HG02759 (cell line): ENCODE measurements at regions not wholly inside any gene's neighbourhood (a gene's known extent, or its start where the extent isn't known, plus 50 kb on each side); places are given as distances from the start of the nearest gene placed in this dataset.
"Not testable (repeated sequence)": the region's sequence is repeated elsewhere in the genome, so short reads cannot be mapped to it uniquely, and the experiment has no call there.

Experiments used
- ATAC-seq: cut with Tn5 transposase; IDR thresholded peaks from one replicate; pipeline ENCODE4 v1.9.1; 2021; ENCODE audit warnings: mild to moderate bottlenecking, moderate library complexity; ENCODE audit not compliant: unreplicated experiment

DNA sequence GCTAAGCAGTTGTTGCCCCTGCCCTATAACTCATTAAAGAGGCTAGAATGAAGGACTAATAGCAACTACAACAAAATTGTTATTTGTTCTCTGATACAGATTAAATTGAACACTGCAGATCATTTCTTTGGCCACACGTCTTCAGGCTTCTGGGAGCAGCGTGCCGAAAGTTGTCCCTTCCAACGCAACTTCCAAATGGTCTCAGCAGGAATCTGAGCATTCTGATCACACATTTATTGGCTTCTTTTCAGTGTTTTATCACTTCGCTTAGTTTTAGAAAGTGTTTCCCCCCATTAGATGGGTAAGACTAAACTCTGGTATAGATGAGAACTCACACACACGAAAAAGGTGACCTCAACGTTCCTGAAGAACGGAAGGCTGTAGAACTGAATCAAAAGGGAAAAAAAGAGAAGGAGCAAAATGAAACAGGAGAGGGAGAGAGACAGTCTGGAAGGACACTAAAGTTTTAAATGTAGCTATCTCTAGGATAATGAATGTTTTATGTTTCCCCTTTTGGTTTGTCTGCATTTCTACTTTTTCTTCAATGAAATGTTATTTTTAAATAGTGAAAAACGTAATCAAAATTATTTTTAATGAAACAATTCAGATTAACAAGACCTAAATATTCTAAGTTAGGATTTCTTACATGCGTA is 336.5 kb downstream of the RRAGC start:
- ATAC-seq: no peak

DNA sequence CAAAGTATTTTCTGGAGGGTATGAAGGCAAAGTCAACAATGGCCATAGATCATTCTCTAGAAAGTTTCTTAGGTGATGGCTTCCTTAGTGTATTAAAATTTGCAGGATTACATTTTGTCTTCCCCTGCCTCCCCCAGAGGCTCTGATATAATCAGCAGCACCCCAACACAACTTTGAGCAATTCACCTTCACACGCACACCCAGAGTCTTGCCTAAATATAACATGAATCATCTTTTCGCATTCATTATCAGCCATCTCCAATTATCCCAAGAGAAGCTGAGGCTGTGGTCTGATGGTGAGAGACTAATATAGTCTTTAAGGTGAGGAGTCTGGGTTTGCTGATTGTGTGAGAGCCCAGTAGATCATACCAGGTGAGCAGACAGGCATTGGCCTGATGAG is 343.0 kb downstream of the RRAGC start:
- ATAC-seq: no peak

DNA sequence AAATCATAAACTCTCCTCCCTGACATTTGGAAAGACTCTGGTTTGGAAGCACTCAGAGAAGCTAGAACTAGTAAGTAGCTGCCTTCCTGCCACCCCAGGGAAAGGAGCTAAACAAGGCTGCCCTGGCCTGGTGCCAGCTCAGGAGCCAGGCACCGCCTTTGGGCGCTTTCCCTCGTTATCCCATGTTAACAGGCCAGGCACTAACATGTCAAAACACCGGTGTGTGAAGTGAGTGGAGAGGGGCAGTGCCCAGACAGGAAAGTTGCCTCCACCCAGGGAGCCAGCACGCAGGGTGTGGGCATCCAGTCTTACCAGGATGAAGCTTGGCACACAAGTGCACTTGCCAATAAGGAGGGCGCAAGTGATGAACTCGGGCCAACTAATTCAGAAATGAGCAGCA is 346.8 kb downstream of the RRAGC start:
- ATAC-seq: no peak

DNA sequence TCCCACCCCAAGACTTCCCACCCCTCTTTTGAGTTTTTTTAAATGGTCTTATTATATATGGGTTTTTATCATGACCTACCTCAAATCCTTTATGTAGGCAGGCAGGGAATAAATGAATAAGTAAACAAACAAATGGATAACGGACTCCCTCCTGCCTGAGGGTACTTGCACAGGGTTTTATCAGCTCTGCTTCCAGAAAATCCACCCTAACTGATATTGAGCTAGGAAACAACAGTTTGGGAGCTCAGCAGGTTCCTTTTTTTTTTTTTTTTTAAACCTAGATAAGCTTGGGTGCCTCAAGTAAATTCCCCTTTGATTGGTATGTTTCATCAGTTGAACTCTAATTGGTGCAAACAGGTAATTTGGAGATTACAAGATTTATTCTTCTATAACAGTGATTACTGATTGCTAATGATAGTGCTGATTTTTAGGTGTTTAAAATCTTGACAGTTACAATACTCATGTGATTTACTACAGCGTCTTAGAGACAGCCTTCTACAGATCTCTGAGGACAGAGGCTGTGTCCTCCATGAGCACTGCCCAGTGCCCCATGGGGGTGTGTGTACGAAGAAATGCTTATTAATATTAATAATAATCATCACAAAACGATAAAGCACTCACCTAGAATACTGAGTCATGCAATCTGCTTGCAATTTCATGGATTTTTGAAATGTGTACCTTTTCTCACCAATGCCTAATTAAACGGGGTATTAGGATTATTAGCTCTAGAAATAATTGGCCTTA is 347.4 kb downstream of the RRAGC start:
- ATAC-seq: no peak

DNA sequence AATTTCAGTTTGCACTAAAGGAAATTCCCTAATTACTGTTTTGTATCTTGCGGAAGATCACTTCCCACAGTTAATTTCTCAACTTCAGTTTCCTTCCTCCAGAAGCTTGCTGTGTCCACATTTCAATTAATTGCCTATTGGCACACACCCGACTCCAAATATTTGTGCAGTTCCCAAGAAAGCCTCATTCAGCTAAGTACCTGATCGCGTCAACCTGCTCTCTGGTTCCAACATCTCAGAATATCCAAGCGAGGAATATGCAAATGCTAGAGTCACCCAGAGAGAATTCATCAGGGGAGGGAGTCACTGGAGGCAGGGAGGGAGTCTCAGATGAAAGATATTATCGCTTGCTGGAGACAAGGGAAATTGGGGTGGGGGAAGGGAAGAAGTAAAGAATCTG is 351.3 kb downstream of the RRAGC start:
- no peak for ATAC-seq

DNA sequence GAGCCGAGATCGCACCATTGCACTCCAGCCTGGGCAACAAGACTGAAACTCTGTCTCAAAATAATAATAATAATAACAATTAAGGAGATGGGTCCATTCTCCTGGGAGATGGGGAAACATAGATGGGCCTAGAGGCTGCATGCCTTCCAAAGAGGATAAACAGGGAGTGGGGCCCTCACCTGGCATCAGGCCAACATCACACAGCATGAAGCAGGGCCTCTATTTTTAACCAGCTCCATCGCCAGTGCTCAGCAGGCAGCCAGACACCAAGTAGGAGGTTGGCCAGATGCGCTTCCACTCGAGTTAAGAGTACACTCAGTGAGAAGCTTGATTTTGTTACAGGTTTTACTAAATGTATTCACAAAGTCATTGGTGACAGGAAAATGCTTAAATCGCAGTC is 352.0 kb downstream of the RRAGC start:
- ATAC-seq: no peak

DNA sequence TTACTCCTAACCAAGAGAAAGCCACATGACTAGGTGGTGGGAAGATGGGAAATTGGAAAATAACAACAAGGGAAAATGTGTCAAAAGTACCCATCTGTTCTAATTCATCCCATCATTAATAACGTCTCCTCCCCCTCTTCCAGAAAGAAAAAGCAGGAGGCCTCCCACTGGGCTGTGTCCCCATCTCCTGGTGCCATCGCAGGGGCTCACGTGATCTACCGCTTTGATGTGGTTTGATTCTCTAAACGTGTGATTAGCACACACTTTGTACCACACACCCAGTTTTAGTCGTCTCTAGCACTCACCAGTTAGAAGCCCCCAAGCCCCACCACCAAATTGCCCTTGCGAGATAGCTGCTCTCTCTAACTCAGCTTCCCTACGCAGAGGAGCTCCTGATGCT is 353.6 kb downstream of the RRAGC start:
- no peak for ATAC-seq

DNA sequence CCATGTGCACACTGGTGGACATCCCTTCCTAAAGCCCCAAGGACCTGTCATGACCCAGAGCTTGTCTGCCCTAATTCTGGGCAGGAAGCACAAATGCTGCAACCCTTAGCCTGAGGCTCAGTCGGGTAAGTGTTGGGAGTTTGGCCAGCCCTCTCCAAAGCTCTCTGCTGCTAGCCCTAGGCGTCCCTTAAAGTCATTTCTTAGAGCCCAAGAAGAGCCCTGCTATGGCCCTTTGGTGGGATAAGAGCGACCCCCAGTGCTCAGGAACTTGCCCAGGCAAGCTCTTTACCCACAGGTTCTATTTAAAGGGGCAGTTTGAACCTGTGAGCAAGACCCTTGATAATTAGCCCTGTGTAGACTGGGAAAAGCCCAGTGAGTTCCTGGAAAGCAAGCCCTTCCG is 356.8 kb downstream of the RRAGC start:
- ATAC-seq: no peak

DNA sequence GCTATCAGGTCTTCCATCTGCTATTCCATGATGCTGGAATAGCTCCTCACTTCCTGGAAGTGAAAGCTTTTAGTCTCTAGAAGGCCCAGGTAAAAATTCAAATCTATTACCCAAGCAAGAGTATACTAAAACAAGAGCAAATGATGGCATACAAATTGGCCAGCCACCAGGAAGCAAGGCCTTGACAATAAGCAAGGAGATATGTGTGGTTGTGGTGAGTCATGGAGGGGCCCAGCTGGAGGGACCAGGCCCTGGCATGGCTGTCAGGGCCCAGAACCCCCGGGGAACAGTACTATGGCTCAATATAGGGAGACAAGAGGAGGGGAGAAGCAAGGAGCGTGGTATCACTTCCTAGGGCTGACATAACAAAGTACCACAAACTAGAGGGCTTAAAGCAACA is 358.7 kb downstream of the RRAGC start:
- ATAC-seq: no peak

DNA sequence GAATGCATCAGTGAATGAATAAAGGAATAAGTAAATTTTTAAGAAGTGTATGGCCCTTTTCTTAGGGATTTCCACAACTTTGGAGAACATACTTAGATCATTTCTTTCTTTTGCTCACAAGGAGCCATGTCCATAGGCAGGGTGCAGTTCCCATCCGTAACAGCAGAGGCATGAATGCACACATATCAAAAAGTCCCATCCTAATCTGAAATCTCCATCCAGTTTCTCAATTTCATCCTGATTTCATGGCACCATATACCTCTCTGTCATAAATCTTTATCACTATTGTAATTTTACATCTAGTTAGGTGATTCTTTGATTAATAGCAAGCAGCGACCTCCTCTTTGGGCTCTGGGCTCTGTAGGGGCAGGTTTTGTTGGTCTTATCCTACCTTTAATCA is 359.2 kb downstream of the RRAGC start:
- no peak for ATAC-seq

DNA sequence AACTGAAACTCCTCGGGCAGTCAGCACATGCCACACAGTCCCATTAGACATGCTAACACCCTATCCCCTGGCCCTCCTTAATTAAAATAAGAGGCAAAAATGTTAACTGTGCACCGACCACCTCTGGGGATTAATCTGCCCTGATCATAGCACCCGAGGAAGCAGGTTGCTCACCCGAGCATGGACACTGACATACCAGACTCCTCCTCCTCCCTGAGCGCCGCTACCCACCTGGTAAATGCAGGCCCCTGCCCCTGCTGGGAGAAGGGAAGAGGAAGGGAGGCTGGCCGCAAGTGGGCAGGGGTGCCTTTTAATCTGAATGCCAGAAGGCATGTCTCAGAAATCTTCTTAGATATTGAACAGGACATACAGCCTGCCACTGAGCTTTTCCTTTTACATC is 360.9 kb downstream of the RRAGC start:
- ATAC-seq: no peak

DNA sequence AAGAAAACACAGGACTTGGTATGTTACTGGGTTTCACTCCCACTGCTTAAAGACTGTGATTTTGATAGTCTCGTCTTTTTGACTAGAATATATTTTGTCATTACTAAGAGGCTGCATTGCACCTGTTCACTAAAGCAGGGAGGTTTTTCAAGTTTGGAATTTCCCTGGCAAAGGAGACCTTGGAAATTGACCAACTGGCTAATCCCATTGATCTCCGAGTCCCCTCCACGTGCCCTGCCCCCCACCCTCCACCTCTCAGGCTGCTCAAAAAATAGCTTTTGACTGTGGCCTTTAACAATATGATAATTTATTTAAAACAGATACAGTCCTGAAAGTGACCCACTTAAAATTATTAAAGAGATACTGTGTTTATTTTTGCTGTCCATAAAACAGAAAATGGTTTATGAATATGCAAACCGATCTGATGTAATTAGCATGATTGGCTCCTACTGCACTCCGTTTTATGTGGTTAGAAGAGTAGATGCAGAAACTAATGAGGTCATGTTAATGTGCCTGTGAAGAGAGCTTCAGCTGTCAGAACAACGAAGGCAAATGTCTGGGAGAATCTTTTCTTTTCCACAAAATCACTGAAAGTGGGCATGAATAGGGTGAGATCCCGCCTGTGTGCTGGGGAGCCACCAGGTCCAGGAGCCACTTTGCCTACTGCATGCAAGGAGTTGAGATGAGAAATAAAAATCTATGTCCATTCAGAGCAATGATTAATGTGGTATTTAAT is 361.5 kb downstream of the RRAGC start:
- no peak for ATAC-seq

DNA sequence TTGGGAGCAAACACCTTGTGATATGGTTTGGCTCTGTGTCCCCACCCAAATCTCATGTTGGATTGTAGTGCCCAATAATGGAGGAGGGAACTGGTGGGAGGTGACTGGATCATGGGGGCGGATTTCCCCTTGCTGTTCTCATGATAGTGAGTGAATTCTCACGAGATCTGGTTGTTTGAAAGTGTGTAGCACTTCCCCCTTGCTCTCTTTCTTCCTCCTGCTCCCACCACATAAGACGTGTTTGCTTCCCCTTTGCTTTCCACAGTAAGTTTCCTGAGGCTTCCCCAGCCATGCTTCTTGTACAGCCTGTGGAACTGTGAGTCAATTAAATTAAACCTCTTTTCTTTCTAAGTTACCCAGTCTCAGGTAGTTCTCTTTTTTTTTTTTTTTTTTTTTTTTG is 366.3 kb downstream of the RRAGC start:
- not testable (repeated sequence) for ATAC-seq

DNA sequence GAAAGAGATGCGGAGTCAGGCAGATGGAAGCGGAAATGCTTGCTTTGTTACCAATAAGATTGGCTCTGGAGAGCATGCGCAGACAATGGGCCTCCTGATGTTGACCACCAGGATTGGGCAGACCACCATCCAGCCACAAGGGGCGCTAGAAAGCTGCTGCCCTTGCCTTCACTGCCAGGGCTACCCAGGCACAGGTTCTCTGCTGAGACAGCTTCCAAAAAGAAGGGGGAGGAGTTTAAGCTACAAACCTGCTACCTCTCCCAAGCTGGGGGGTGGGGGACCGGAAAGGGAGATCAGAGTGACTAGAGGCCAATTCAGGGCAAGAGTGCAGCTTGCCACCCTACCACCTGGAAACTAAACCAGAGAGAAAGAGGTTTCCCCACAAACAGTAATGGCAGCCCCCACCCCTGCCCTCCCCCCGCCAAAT is 369.7 kb downstream of the RRAGC start:
- ATAC-seq: no peak

DNA sequence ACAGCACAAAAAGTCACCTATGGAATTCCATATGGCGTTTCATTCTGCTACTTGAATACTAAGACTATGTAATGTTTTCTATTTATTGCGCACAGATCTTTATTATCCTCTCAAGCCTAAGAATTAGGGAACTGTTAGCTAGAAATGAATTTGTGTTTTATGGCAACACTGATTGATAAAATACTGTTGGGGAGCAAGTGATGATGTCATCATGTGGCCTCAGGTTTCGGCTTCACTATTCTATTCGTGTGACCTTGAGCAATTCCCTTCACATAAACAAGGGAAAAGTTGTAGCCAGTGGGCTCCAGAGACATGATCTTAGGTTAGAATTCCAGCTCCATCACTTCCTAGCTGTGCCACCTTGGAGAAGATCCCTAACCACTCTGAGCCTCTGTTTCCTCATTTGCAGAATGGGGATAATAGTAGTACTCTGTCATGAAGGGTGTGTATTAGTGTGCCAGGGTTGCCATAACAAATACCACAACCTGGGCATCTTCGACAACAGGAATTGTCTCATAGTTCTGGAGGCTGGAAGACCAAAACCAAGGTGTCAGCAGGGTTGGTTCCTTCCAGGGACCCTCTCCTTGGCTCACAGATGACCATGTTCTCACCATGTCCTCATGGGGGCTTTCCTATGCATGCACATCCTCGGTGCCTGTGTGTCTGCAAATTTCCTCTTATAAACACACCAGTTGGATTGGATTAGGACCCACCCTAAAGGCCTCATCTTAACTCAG is 371.2 kb downstream of the RRAGC start:
- ATAC-seq: no peak

DNA sequence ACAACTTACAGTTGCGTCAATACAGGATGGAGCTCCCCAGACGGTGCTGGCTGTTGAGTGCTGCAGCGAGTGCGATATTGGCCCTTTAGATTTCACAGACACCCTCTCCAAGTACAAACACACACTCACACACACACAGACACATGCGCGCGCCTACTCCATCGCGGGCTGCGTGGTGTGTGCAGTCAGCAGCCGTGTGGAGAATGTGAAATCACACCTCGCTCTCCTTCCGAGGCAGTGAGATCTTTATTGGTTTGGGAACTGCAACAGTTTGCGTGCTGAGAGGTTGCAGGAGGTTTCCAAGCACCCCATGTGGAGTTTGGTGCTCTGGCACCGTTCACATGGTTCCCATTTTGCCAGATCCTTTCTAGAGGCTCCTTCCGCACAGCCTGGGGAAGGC is 372.2 kb downstream of the RRAGC start:
- no peak for ATAC-seq

DNA sequence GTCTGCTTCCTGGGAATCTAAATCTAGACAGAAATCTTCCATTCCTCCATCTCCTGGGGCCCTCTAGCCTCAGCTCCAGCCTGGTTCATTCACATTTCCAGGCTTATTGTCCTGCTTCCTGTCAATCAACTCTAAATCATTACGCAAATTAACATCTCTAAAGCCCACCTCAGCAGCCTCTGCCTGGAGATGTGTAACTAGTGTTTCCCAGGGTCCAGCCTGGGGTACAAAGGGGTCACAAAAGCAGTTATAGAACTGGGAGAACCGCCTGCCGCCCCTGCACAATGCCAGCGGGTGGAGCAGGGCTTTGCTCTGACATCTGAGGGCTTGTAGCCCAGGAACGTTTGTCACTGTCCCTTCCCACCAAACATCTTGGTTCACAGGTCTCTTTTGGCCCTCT is 373.5 kb downstream of the RRAGC start:
- no peak for ATAC-seq

DNA sequence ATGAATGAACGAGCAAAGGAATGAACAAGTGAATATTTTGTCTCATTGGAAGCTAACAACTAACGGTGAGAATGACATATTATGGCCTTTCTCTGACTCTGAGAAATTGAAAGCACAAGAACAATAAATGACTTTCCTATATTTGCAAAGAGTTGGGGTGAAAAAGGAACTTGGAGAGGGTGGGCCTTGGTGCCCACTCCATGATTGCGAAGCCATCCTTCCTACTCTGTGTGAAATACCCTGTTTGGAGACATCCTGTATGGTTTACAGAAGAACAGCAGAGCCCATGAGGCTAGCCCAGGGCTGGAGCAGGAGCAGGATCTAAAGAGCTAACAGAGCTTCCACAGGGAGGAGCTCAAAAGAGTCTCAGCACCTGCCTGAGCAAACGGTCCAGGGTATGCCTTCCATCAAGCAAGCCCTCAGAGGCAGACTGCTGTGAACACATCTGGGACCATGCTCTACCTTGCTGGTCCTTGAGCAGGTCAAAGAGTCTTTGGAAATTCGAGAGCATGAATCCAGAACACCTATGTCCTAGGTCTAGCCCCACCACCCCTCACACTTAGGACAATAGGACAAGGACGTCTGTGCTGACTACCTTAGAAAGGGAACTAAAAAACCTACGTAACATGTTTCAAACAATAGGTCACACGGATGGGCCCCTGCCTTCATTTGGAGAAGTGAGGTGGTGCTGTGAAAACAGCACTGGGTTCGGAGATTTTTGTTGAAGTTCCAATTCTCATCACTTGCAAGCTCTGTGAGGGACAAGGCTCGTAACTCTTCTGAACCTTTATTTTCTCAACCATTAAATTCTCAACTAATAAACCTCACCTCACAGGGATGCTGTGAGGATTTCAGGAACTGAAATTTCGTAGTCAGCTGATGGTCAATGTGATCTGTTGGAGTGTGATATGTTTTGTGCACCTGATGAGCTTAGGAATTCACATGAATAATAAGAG is 377.4 kb downstream of the RRAGC start:
- no peak for ATAC-seq

DNA sequence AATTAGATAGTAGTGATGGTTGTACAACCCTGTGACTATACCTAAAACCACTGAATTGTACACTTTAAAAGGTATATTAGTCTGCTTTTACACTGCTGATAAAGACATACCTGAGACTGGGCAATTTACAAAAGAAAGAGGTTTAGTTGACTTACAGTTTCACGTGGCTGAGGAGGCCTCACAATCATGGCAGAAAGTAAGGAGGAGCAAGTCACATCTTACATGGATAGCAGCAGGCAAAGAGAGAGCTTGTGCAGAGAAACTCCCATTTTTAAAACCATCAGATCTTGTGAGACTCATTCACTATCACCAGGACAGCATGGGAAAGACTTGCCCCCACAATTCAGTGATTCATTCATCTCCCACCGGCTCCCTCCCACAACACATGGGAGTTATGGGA is 379.9 kb downstream of the RRAGC start:
- ATAC-seq: not testable (repeated sequence)

DNA sequence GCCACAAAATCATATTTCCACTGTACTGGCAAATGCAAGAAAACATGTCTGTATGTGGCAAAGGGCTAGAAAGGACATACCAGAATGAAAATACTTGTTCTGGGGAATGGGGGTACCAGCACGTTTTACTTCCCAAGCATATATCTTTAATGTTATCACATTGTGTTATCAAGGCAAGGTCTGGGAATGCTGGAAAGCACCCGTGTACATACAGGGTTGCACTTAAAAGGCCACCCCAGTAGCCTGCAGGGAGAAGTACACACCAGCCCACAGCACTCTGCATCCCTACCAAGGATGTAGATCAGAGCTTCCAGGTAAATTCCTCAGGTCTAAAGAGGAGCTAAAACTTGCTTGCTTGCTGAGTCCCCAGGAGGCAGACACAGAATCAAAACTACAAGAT is 381.8 kb downstream of the RRAGC start:
- no peak for ATAC-seq
